ENCODE measurements at regions not wholly inside any gene's neighbourhood (a gene's known extent, or its start where the extent isn't known, plus 50 kb on each side); places are given as distances from the start of the nearest gene placed in this dataset.

DNA sequence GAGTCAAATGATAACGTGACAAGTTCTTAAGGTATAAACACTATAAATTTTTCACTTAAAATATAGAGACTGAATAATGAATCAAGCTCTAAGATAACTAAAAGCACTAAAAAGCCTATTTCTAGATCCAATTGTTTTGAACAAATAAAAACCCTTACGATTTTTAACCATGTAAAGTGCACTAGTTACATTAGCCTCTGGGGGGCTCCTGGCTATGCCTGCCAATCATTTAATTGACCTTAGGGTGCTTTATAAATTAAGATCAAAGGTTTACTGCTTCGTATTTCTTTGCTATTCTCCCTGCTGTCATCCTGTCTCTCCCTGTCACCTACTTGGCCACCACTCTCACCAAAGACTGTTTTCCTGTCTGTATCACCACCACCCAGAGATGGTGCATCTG is 133.4 kb downstream of the ESM1 start:
- no peak for DNase-seq (ENCODE audit: low read depth)

DNA sequence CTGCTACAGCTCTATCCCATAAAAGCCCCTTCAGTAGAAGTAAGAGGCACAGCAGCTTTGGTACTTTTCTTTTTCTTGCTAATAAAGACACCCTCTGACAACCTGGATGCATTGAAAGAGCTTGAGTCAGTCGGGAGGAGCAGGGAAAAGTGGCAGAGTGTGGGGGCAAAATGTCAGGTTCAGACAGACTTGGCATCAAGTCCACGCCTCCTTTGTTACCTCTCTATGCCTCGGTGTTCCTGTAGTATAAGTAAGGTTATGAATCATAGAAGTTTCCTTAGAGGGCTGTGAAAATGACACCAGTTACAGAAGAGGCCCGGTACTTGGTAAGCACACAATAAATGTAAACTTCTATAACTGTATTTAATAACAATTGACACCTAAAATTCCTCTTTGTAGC is 133.9 kb downstream of the ESM1 start:
- no peak for DNase-seq (ENCODE audit: low read depth)

- no peak for DNase-seq (ENCODE audit: low read depth)
Measured at GRCh38 chr5:54848581-54848980, 136.8 kb downstream of the ESM1 start.

GRCh38 chr5:54845567-54845941 is 139.8 kb downstream of the ESM1 start:
- DNase-seq (ENCODE audit: low read depth) = peak; percentile 73

GRCh38 chr5:54844905-54845566 is 140.4 kb downstream of the ESM1 start:
- DNase-seq (ENCODE audit: low read depth) = peak; percentile 63

DNA sequence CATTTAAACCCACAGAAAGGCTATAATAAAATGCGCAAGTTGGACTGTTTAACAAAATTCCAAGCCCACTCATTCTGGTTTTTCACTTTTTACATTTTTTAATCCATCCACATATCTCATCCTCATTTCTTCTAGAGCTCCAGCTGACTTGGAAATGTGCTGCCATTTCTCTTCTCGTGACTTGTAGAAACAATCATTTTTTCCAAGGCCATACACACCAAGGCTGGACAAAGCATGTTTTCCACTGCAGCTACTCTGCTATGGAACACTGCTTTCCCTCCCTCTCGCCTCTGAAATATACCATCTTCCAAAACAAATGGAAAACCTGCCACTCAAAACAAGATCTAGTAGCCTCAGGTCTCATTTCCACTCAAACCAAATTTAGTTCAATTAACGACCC is 141.1 kb downstream of the ESM1 start:
- DNase-seq (ENCODE audit: low read depth) = no peak

DNA sequence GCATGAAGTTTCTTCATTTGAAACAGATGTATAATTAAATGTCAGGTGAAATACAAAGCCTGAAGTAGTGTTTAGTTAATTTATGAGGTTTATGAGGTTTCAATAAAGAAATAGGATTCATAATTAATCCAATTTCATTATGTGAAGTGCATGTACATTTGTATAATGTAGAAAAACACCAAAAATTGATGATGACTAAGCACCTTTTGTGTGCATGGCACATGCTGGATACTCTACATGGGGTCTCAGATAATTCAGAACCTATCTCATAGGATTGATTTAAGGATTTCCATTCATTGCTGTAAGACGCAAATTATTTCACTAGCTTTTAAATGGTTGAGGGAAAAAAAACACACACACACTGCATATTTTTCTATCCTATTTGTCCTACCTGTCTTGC is 143.9 kb downstream of the ESM1 start:
- DNase-seq (ENCODE audit: low read depth) = no peak

- no peak for DNase-seq (ENCODE audit: low read depth)
Measured at GRCh38 chr5:54838843-54839242, 146.6 kb downstream of the ESM1 start.

- DNase-seq (ENCODE audit: low read depth) = no peak
Measured at GRCh38 chr5:54837981-54838380, 147.4 kb downstream of the ESM1 start.

- DNase-seq (ENCODE audit: low read depth) = peak; percentile 66
Measured at GRCh38 chr5:54837093-54837492, 148.3 kb downstream of the ESM1 start.

DNA sequence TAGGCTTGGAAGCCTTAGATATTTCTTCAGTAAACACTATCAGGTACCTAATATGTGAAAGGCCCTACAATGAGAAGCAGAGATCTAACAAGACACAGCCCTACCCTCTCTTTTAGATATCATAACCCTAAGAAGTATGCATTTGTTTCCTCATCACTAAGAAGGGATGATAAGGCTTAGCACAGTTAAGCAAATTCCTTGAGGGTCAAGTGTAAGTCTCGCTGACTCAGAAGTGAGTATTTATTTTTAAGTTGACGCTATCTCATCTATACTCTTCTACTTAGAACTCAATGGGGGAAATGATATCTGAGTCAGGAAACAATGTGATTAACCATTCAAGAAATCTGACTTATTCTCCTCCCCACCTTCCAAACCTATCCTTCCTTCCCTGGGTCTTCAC is 149.7 kb downstream of the ESM1 start:
- DNase-seq (ENCODE audit: low read depth) = peak; percentile 90

GRCh38 chr5:54834121-54834842 is 151.1 kb downstream of the ESM1 start:
- no peak for DNase-seq (ENCODE audit: low read depth)

GRCh38 chr5:54833590-54833989 is 151.8 kb downstream of the ESM1 start:
- DNase-seq (ENCODE audit: low read depth) = no peak

GRCh38 chr5:54832858-54833257 is 152.5 kb downstream of the ESM1 start:
- DNase-seq (ENCODE audit: low read depth) = no peak

DNA sequence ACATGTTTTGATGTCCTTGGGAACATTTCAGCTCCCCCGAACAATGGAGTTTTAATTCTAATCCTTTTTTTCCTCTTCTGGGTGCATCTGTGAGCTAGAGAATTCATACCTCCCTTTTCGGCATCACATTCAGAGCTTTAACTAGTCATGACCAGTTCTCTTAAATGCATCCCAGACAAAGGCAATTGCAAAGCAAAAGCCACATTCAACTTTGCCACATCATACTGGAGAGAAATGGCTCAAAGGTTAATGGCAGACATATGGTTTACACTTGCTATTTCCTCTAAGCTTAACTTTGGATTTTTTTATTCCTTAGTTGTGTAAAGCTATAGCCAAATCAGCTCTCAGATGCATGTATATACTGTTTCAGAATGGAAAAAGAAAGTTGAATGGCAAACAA is 153.3 kb downstream of the ESM1 start:
- DNase-seq (ENCODE audit: low read depth) = no peak

GRCh38 chr5:54831233-54831632 is 154.2 kb downstream of the ESM1 start:
- DNase-seq (ENCODE audit: low read depth) = no peak

- peak; percentile 30 for DNase-seq (ENCODE audit: low read depth)
Measured at GRCh38 chr5:54829676-54830535, 155.5 kb downstream of the ESM1 start.

GRCh38 chr5:54829102-54829501 is 156.3 kb downstream of the ESM1 start:
- DNase-seq (ENCODE audit: low read depth) = no peak

GRCh38 chr5:54828151-54828550 is 157.2 kb downstream of the ESM1 start:
- no peak for DNase-seq (ENCODE audit: low read depth)

- peak; percentile 42 for DNase-seq (ENCODE audit: low read depth)
Measured at GRCh38 chr5:54825005-54825404, 160.4 kb downstream of the ESM1 start.

GRCh38 chr5:54823006-54823405 is 162.4 kb downstream of the ESM1 start:
- no peak for DNase-seq (ENCODE audit: low read depth)

- no peak for DNase-seq (ENCODE audit: low read depth)
Measured at GRCh38 chr5:54822324-54822687, 163.1 kb downstream of the ESM1 start.
